ENCODE measurements at regions not wholly inside any gene's neighbourhood (a gene's known extent, or its start where the extent isn't known, plus 50 kb on each side); places are given as distances from the start of the nearest gene placed in this dataset.

DNA sequence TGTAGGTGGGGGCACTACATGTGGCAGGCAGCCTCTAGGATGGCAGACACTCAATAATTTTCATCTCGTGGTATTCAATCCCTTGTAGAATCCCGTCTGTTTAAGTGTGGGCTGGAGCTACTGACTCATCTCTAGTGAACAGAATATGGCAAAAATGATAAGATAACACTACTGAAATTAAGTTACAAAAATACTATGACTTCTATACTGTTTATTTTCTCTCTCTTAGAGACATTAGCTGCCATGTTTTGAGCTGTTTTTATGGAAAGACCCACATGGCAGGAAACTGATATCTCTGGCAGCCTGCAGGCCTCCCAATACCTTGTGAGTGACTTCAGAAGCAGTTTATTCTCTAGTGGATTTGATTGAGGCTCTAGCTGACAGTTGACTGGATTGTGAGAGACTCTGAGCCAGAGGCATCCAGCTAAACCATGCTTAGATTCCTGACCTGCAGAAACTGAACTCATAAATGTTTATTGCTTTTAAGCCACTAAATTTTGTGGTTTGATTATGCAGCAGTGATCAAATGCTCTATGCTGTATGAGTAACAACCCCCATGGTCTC, 298.8 kb upstream of the CTSO start:
- Histone ChIP-seq H3K4me3 (ENCODE audit: insufficient read depth, low read length, poor library complexity, severe bottlenecking) (no peak overlapping the region), H3K36me3 (ENCODE audit: low read length) (no peaks in the 10 kb centered on the region), H3K27ac (ENCODE audit: low read depth, low read length) (no peak overlapping the region), H3K27me3 (ENCODE audit: low read length) (no peaks in the 10 kb centered on the region), H3K9me3 (ENCODE audit: insufficient read depth, low read length) (no peaks in the 10 kb centered on the region), H3K9ac (ENCODE audit: low read length) (no peak overlapping the region), H3K4me2 (ENCODE audit: low read depth, low read length, poor library complexity, severe bottlenecking) (no peak overlapping the region), H4K20me1 (ENCODE audit: low read depth, low read length) (no peaks in the 10 kb centered on the region), H3K79me2 (ENCODE audit: insufficient read depth, low read length) (no peaks in the 10 kb centered on the region), H3K9me2 (replicated peaks; ENCODE audit: insufficient read depth, low read length) (no peaks in the 10 kb centered on the region), H2AFZ (ENCODE audit: low read depth, low read length, severe bottlenecking) (no peak overlapping the region), H3F3A (ENCODE audit: insufficient read depth) (no peaks in the 10 kb centered on the region)
- TF ChIP-seq EZH2phosphoT487 (conservative IDR thresholded peaks at IDR 0.05; ENCODE audit: low read length) = no peak
- TF ChIP-seq, protein P1, sequence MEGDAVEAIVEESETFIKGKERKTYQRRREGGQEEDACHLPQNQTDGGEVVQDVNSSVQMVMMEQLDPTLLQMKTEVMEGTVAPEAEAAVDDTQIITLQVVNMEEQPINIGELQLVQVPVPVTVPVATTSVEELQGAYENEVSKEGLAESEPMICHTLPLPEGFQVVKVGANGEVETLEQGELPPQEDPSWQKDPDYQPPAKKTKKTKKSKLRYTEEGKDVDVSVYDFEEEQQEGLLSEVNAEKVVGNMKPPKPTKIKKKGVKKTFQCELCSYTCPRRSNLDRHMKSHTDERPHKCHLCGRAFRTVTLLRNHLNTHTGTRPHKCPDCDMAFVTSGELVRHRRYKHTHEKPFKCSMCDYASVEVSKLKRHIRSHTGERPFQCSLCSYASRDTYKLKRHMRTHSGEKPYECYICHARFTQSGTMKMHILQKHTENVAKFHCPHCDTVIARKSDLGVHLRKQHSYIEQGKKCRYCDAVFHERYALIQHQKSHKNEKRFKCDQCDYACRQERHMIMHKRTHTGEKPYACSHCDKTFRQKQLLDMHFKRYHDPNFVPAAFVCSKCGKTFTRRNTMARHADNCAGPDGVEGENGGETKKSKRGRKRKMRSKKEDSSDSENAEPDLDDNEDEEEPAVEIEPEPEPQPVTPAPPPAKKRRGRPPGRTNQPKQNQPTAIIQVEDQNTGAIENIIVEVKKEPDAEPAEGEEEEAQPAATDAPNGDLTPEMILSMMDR (IDR thresholded peaks at IDR 0.05; ENCODE audit: insufficient read depth, low read length, poor library complexity, severe bottlenecking) = no peak

DNA sequence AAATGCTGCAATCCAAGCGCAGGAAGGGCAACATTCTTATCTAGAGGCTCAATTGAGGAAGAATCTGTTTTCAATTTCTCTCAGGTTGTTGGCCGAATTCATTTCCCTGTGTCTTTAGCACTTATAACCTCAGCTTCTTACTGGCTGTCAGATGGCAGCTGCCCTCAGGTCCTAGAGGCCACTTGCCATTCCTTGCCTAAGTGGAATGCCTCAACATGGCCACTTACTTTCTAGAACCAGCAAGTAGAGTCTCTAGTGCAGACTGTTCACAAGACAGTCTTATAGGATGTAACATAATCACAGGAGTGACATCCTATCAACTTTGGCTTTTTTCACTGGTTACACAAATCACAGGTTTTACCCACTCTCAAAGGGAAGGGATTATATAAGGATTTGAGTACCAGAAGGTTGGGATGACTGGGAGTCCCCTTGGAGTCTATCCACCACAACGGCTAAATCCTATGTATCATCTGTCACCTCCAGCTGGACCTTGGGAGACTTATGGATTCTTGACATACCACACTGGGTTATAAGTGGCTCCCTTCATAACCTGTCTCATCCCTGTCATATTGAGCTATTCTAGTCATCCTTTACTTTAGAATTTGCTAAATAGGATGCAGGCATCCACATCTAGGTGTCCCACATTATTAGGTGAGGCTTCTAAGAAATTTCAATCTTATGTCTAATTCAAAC, 297.9 kb upstream of the CTSO start:
- H3K9ac ChIP-seq (ENCODE audit: low read length) = no peak overlapping the region

DNA sequence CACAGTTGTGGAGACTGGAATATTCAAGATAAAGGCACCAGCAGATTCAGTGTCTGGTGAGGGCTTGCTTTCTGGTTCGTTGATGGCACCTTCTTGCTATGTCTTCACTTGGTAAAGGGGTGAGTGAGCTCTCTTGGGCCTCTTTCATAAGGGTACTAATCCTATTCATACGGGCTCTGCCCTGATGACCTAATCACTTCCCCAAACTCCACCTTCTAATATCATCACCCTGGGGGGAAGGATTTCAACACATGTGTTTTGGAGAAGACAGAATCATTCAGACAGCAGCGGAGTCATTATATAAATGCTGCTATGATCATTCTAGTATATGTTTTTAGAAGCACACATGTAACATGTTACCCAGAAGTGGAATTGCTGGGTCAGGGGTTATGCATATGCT, 295.3 kb upstream of the CTSO start:
- Histone ChIP-seq H3K27ac (ENCODE audit: low read depth, low read length) (no peak overlapping the region), H4K20me1 (ENCODE audit: low read depth, low read length) (no peaks in the 10 kb centered on the region), H3F3A (ENCODE audit: insufficient read depth) (no peaks in the 10 kb centered on the region), H3K27me3 (ENCODE audit: low read length) (no peaks in the 10 kb centered on the region), H3K4me3 (ENCODE audit: insufficient read depth, low read length, poor library complexity, severe bottlenecking) (no peak overlapping the region), H3K4me2 (ENCODE audit: low read depth, low read length, poor library complexity, severe bottlenecking) (no peak overlapping the region), H2AFZ (ENCODE audit: low read depth, low read length, severe bottlenecking) (no peak overlapping the region), H3K9ac (ENCODE audit: low read length) (no peak overlapping the region), H3K9me3 (ENCODE audit: insufficient read depth, low read length) (no peaks in the 10 kb centered on the region), H3K79me2 (ENCODE audit: insufficient read depth, low read length) (no peaks in the 10 kb centered on the region), H3K9me2 (replicated peaks; ENCODE audit: insufficient read depth, low read length) (no peaks in the 10 kb centered on the region), H3K36me3 (ENCODE audit: low read length) (no peaks in the 10 kb centered on the region)
- no peak for TF ChIP-seq EZH2phosphoT487 (conservative IDR thresholded peaks at IDR 0.05; ENCODE audit: low read length)
- TF ChIP-seq, protein P1 (IDR thresholded peaks at IDR 0.05; ENCODE audit: insufficient read depth, low read length, poor library complexity, severe bottlenecking) = no peak

More for the DNA sequence above, 297.9 kb upstream of the CTSO start:
- Histone ChIP-seq H3K79me2 (ENCODE audit: insufficient read depth, low read length) (no peaks in the 10 kb centered on the region), H3K4me2 (ENCODE audit: low read depth, low read length, poor library complexity, severe bottlenecking) (no peak overlapping the region), H3K27ac (ENCODE audit: low read depth, low read length) (no peak overlapping the region), H3K27me3 (ENCODE audit: low read length) (no peaks in the 10 kb centered on the region), H3F3A (ENCODE audit: insufficient read depth) (no peaks in the 10 kb centered on the region), H2AFZ (ENCODE audit: low read depth, low read length, severe bottlenecking) (no peak overlapping the region), H3K4me3 (ENCODE audit: insufficient read depth, low read length, poor library complexity, severe bottlenecking) (no peak overlapping the region), H3K9me2 (replicated peaks; ENCODE audit: insufficient read depth, low read length) (no peaks in the 10 kb centered on the region), H3K36me3 (ENCODE audit: low read length) (no peaks in the 10 kb centered on the region), H4K20me1 (ENCODE audit: low read depth, low read length) (no peaks in the 10 kb centered on the region), H3K9me3 (ENCODE audit: insufficient read depth, low read length) (no peaks in the 10 kb centered on the region)
- TF ChIP-seq, protein P1 (IDR thresholded peaks at IDR 0.05; ENCODE audit: insufficient read depth, low read length, poor library complexity, severe bottlenecking) = no peak
- TF ChIP-seq EZH2phosphoT487 (conservative IDR thresholded peaks at IDR 0.05; ENCODE audit: low read length) = no peak
